BLaER1 (cell line): ENCODE measurements at regions not wholly inside any gene's neighbourhood (a gene's known extent, or its start where the extent isn't known, plus 50 kb on each side); places are given as distances from the start of the nearest gene placed in this dataset.
"Not testable (repeated sequence)": the region's sequence is repeated elsewhere in the genome, so short reads cannot be mapped to it uniquely, and the experiment has no call there.

ENCODE experiments used
- H3K27ac ChIP-seq: shearing (Covaris generic); formaldehyde crosslinking; 2 replicates; pipeline ENCODE4 v1.8.1; 2022
- H3K27me3 ChIP-seq: shearing (Covaris generic); formaldehyde crosslinking; 2 replicates; pipeline ENCODE4 v1.8.1; 2022
- H3K36me3 ChIP-seq: shearing (Covaris generic); formaldehyde crosslinking; 2 replicates; pipeline ENCODE4 v1.8.1; 2022
- H3K4me1 ChIP-seq: shearing (Covaris generic); formaldehyde crosslinking; 2 replicates; pipeline ENCODE4 v1.8.1; 2022
- H3K4me2 ChIP-seq: shearing (Covaris generic); formaldehyde crosslinking; 2 replicates; pipeline ENCODE4 v1.8.1; 2022
- H3K4me3 ChIP-seq: shearing (Covaris generic); formaldehyde crosslinking; 2 replicates; pipeline ENCODE4 v1.8.1; 2022
- H3K9ac ChIP-seq: shearing (Covaris generic); formaldehyde crosslinking; 2 replicates; pipeline ENCODE4 v1.8.1; 2022
- H3K9me3 ChIP-seq: shearing (Covaris generic); formaldehyde crosslinking; 2 replicates; pipeline ENCODE4 v1.8.1; 2022
- H4K20me1 ChIP-seq: shearing (Covaris generic); formaldehyde crosslinking; 2 replicates; pipeline ENCODE4 v1.8.1; 2022
- Cebpa-rat ChIP-seq: shearing (Covaris generic); IDR thresholded peaks from 2 replicates; pipeline ENCODE4 v1.8.1; 2022

DNA sequence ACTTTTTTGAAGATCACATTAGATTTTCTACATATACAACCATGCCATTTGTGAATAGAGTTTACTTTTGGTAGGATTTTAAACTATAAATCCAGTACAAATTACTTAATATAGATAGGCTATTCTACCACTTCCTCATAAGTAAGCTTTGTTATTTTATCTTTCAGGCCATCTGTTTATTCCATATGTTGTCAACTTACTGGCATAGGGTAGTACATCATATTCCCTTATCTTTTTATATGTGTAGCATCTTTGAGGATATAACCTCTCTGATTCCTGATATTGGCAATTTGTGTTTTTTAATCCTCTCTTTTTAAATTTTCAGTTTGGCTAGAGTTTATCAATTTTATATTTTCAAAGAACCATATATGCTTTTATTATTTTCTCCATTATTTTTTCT lies 515.4 kb downstream of the DIPK2A start:
- H3K4me1 ChIP-seq, result 0 out of 2 replicates have a peak, but pooled peaks cover 4% of the 10 kb centered on the region
- H4K20me1 ChIP-seq, result no peaks in the 10 kb centered on the region
- no peak for TF ChIP-seq Cebpa-rat
- H3K27ac ChIP-seq, result no peak overlapping the region
- H3K9me3 ChIP-seq, result no peaks in the 10 kb centered on the region
- H3K4me3 ChIP-seq, result no peak overlapping the region
- no peak overlapping the region for H3K4me2 ChIP-seq
- no peak overlapping the region for H3K9ac ChIP-seq
- no peaks in the 10 kb centered on the region for H3K36me3 ChIP-seq
- no peaks in the 10 kb centered on the region for H3K27me3 ChIP-seq

DNA sequence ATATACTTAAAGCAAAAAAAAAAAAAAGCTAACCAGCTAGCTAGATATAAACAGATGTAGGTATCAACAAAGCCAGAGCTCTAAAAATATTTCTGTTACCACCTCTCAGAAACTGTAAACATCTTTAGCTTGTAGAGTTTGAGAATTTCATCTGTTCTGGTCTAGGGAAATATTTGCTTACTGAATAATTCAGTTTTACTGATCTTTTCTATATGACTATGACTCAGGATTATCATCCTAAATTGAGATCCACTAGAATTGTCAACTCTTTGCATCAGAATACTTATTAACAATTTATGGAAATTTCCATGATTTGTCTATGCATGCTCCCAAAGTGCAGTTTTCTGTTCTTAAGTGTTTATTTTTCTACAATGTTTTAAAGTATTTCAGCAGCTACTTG lies 517.3 kb downstream of the DIPK2A start:
- Histone ChIP-seq H3K4me3 (no peak overlapping the region), H4K20me1 (no peaks in the 10 kb centered on the region), H3K36me3 (no peaks in the 10 kb centered on the region), H3K9ac (no peak overlapping the region), H3K9me3 (no peaks in the 10 kb centered on the region), H3K27me3 (no peaks in the 10 kb centered on the region), H3K4me1 (0 out of 2 replicates have a peak, but pooled peaks cover 4% of the 10 kb centered on the region), H3K4me2 (no peak overlapping the region), H3K27ac (no peak overlapping the region)
- no peak for TF ChIP-seq Cebpa-rat

DNA sequence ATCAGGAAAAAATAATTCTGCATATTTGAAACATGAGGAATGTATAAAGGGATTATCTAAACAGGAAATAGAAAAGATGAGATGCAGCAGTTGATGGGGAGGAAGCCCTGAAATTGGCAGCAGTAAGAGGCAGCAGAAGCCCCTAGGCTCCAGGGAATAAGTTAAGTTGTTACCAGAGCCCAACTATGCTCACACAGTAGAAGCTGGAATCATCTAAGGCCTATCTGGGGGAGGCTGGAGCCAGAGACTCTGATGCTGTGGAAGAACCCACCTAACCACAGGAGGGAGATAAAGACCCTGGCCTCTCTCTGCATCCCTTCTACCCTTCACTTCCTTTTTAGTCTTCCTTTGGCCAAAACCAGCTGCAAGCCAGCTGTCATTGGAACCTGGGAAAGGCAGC lies 519.7 kb downstream of the DIPK2A start:
- 0 out of 2 replicates have a peak, but pooled peaks cover 4% of the 10 kb centered on the region for H3K4me1 ChIP-seq
- no peaks in the 10 kb centered on the region for H3K9me3 ChIP-seq
- TF ChIP-seq Cebpa-rat, result no peak
- H3K27ac ChIP-seq, result no peak overlapping the region
- no peak overlapping the region for H3K4me3 ChIP-seq
- no peaks in the 10 kb centered on the region for H4K20me1 ChIP-seq
- no peaks in the 10 kb centered on the region for H3K36me3 ChIP-seq
- no peak overlapping the region for H3K4me2 ChIP-seq
- no peak overlapping the region for H3K9ac ChIP-seq
- no peaks in the 10 kb centered on the region for H3K27me3 ChIP-seq

DNA sequence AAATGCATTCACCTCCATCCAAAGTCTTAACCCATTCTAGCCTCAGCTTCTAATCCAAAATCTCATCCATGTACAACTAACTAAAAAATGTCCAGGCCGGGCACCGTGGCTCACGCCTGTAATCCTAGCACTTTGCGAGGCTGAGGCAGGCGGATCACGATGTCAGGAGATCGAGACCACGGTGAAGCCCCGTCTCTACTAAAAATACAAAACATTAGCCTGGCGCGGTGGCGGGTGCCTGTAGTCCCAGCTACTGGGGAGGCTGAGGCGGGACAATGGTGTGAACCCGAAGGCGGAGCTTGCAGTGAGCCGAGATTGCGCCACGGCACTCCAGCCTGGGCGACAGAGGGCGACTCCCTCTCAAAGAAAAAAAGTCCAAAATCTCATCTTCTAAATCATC lies 523.0 kb downstream of the DIPK2A start:
- H3K4me2 ChIP-seq, H3K4me1 ChIP-seq, H3K27ac ChIP-seq, H3K9me3 ChIP-seq, H3K27me3 ChIP-seq, H3K36me3 ChIP-seq, H4K20me1 ChIP-seq, H3K4me3 ChIP-seq, H3K9ac ChIP-seq: not testable (repeated sequence)

DNA sequence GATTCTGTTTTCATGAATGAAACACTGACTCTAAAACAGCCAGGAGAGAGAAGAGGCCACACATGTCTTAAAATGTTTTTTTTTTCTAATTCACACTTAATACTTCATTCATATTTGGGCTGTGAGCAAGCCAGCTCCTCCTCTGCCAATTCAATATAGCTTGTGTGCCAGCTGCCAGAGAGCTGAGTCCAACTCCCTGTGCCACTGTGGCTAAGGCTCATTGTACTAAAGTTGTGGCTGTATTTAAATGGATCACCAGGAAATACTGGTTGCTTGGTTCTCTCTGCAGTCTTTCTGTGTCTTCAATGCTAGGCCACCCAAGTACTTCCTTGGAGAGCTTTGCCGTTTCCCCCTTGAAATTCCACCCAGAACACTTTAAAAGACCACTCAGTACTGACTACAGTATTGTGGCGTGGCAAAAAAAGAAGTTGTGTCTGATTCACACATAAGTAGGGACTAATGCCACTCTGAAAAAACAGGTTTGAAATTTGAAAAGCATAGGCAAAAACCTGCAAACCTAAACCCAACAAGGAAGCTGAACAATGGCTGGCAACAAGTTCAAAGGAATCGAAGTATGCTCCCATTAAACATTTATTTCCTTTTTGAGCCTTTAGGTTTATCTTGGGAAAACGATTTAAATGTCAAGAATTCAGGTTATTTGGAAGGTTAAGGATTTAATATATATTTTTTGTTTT lies 524.7 kb downstream of the DIPK2A start:
- Histone ChIP-seq H3K9me3 (no peaks in the 10 kb centered on the region), H4K20me1 (no peaks in the 10 kb centered on the region), H3K4me3 (no peak overlapping the region), H3K4me2 (no peak overlapping the region), H3K36me3 (no peaks in the 10 kb centered on the region), H3K9ac (no peak overlapping the region), H3K27ac (no peak overlapping the region), H3K4me1 (0 out of 2 replicates have a peak, but pooled peaks cover 3% of the 10 kb centered on the region), H3K27me3 (no peaks in the 10 kb centered on the region)
- no peak for TF ChIP-seq Cebpa-rat

DNA sequence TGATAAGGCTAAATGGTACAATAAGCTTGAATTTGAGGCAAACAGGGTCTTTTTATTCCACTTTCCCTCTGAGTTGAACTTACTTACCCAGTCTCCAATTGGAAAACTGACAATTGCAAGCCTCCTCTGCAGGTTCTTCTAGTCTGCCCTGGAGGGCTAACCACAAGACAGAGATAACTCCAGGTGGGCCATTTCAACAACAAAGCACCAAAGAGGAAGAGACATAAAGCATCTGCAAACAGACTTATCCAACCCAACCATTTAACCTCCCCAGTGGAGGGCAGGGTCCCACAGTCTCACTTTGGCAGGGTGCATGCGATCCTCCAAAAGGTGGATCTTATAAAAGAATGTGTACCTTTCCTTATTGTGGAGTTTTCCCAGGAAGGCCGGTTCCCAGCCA lies 525.8 kb downstream of the DIPK2A start:
- no peaks in the 10 kb centered on the region for H3K4me1 ChIP-seq
- no peak overlapping the region for H3K4me3 ChIP-seq
- no peaks in the 10 kb centered on the region for H3K36me3 ChIP-seq
- H3K9ac ChIP-seq, result no peak overlapping the region
- H4K20me1 ChIP-seq, result no peaks in the 10 kb centered on the region
- no peaks in the 10 kb centered on the region for H3K9me3 ChIP-seq
- H3K27me3 ChIP-seq, result no peaks in the 10 kb centered on the region
- no peak for TF ChIP-seq Cebpa-rat
- H3K27ac ChIP-seq, result no peak overlapping the region
- no peak overlapping the region for H3K4me2 ChIP-seq

DNA sequence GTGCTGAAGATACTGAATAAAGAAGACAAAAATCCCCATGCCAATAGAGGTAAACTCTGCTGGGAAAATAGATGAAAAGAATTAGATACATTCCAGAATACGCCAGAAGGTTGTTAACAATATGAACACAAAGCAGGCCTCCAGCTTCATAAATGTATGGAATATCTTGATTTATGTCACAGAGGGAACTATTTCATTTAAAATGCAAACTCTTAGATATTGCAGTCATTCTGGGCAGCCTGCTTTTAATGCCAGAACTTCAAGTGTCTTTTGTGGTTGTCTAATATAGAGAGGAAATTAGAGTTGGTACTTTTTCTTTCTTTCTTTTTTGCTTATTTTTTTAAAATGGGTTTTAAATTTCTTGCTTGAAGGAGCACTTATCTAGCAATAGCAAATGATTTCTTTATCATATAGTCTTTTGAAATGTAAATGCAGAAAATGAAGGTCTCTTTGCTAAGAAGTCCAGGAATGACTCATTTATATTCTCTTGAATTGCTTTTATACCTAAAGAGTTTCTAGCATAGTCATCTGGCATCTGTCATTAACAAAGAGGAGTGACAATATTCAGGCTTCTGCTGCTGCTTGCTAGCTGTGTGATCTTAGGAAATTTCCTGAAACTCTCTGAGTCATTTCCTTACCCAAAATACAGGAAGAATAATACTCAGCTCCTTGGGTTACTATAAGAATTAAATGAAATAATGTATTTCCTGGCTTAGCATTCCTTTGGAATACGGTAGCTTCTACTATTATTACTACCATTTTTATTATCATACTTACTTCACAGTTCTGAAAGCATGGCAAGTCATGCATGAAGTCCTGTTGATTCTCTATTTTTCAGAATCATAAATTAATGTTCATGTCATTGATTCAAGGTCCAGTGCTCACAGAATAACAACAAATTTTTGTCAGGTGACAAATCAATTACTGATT lies 527.6 kb downstream of the DIPK2A start:
- Histone ChIP-seq H3K27me3 (no peaks in the 10 kb centered on the region), H3K9ac (no peak overlapping the region), H3K4me1 (no peaks in the 10 kb centered on the region), H3K4me3 (no peak overlapping the region), H3K9me3 (no peaks in the 10 kb centered on the region), H3K36me3 (no peaks in the 10 kb centered on the region), H4K20me1 (no peaks in the 10 kb centered on the region), H3K4me2 (no peak overlapping the region), H3K27ac (no peak overlapping the region)
- no peak for TF ChIP-seq Cebpa-rat

DNA sequence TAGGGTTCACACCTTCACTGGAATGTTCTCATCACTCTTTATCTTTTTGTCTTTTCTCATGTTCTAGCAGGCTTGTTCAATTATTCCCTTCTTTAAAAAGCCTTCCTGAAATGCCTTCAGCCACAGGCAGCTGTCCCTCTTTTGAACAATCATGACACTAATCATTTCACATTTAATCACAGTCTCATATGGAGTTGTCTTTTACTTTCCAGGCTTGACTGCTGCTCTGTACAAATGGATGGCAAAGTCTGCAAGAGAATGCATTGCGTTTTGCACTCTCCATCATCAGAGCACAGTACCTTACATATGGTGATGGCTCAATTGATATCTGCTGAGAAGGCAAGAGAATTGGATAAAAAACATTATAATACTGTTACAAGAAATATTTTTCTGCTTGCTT lies 529.8 kb downstream of the DIPK2A start:
- H4K20me1 ChIP-seq, result no peaks in the 10 kb centered on the region
- H3K9ac ChIP-seq, result no peak overlapping the region
- no peaks in the 10 kb centered on the region for H3K27me3 ChIP-seq
- no peak overlapping the region for H3K4me2 ChIP-seq
- no peak overlapping the region for H3K27ac ChIP-seq
- no peaks in the 10 kb centered on the region for H3K4me1 ChIP-seq
- no peaks in the 10 kb centered on the region for H3K36me3 ChIP-seq
- H3K9me3 ChIP-seq, result no peaks in the 10 kb centered on the region
- TF ChIP-seq Cebpa-rat, result no peak
- H3K4me3 ChIP-seq, result no peak overlapping the region

DNA sequence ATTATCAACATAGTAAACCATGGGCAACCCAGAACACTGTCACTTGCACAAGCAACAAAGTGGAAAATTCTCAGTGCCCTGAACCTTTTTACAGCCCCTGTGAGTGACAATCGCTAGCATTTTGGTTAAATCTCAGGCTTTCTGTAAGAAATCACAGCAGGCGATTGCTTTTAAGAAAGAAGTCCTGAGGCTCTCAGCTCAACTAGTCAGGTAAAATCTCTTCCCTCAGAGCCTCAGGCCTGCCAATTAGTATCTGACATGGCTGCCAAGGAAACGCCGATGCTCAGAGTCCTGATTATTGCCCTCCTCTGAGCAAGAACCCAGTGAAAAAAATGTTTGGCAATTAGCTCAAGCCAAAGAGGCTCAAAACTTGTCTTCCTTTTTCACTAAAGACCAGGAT lies 530.8 kb downstream of the DIPK2A start:
- H3K27me3 ChIP-seq, result no peaks in the 10 kb centered on the region
- no peak overlapping the region for H3K4me2 ChIP-seq
- H3K4me3 ChIP-seq, result no peak overlapping the region
- no peak overlapping the region for H3K27ac ChIP-seq
- H4K20me1 ChIP-seq, result no peaks in the 10 kb centered on the region
- TF ChIP-seq Cebpa-rat, result no peak
- no peaks in the 10 kb centered on the region for H3K36me3 ChIP-seq
- no peaks in the 10 kb centered on the region for H3K9me3 ChIP-seq
- H3K4me1 ChIP-seq, result no peaks in the 10 kb centered on the region
- no peak overlapping the region for H3K9ac ChIP-seq

DNA sequence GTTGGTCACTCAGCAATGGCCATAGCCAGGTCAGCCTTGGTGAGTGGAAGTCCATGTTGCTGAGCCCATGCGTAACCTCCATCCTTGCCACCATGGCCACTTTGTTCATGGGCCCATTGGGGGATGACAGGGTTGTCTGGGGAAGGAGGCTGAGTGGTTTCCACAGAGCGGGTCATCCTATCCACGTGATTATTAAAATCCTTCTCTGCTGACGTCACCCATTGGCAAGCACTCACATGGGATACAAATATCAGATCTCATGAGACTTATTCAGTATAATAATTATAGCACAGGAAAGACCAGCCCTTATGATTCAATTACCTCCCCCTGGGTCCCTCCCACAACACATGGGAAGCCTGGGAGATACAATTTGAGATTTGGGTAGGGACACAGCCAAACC lies 534.8 kb downstream of the DIPK2A start:
- H3K27me3 ChIP-seq, H3K36me3 ChIP-seq, H3K9me3 ChIP-seq, H4K20me1 ChIP-seq, H3K27ac ChIP-seq, H3K4me3 ChIP-seq, H3K4me2 ChIP-seq, H3K9ac ChIP-seq, H3K4me1 ChIP-seq: not testable (repeated sequence)
